PC-9 (cell line): ENCODE measurements at regions not wholly inside any gene's neighbourhood (a gene's known extent, or its start where the extent isn't known, plus 50 kb on each side); places are given as distances from the start of the nearest gene placed in this dataset.

Source experiments
- EZH2 ChIP-seq: fragments of 200-600 bp; sonication (generic); IDR thresholded peaks from 2 replicates; pipeline ENCODE4 v1.8.0; 2017; ENCODE audit warnings: antibody characterized with exemption, low read depth
- TF ChIP-seq, protein P1 (sequence below): fragments of 200-600 bp; sonication (generic); conservative IDR thresholded peaks from 2 replicates; pipeline ENCODE4 v1.6.1; 2017; ENCODE audit warnings: mixed run types, antibody characterized with exemption, mild to moderate bottlenecking, moderate library complexity

DNA sequence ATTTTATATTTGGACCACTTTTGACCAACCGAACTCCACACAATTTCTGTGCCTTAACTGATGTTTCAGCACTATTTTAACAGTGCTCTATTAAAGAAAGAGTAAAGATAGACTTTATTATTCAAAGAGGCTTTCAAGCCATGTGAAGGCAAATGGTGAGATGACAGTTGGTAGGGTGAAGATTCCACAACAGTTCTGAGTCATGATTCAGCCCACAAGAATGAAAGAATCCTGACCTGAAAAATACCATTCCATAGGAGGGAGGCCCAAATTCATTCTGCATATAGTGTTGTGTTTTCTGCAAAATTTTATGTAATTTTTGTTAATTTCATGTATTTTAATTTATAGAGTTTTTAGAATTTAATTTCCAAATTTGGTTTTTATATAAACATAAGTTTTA is 135.6 kb upstream of the STAC start:
- TF ChIP-seq, protein P1, sequence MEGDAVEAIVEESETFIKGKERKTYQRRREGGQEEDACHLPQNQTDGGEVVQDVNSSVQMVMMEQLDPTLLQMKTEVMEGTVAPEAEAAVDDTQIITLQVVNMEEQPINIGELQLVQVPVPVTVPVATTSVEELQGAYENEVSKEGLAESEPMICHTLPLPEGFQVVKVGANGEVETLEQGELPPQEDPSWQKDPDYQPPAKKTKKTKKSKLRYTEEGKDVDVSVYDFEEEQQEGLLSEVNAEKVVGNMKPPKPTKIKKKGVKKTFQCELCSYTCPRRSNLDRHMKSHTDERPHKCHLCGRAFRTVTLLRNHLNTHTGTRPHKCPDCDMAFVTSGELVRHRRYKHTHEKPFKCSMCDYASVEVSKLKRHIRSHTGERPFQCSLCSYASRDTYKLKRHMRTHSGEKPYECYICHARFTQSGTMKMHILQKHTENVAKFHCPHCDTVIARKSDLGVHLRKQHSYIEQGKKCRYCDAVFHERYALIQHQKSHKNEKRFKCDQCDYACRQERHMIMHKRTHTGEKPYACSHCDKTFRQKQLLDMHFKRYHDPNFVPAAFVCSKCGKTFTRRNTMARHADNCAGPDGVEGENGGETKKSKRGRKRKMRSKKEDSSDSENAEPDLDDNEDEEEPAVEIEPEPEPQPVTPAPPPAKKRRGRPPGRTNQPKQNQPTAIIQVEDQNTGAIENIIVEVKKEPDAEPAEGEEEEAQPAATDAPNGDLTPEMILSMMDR, result no peak
- no peak for TF ChIP-seq EZH2
